RCC 7860 (cell line): ENCODE measurements at regions not wholly inside any gene's neighbourhood (a gene's known extent, or its start where the extent isn't known, plus 50 kb on each side); places are given as distances from the start of the nearest gene placed in this dataset.
"Not testable (repeated sequence)": the region's sequence is repeated elsewhere in the genome, so short reads cannot be mapped to it uniquely, and the experiment has no call there.

ENCODE experiments used
- DNase-seq: peaks from one replicate; pipeline ENCODE4 v3.0.0-alpha.2; 2015; ENCODE audit warnings: low spot score
- FAIRE-seq: peaks from 2 replicates; lab custom pipeline; 2012; peaks lifted over from hg19 to GRCh38; lab: Jason Lieb, UNC

GRCh38 chr19:31444931-31445330 lies 95.7 kb upstream of the TSHZ3 start:
- FAIRE-seq (no peak), DNase-seq (no peak)

- no peak for FAIRE-seq
- no peak for DNase-seq
These were observed 96.2 kb upstream of the TSHZ3 start for GRCh38 chr19:31445406-31445805.

- DNase-seq: peak; percentile 28
- no peak for FAIRE-seq
These were observed 99.0 kb upstream of the TSHZ3 start for GRCh38 chr19:31448221-31448657.

- DNase-seq (no peak), FAIRE-seq (no peak)
These were observed 100.1 kb upstream of the TSHZ3 start for GRCh38 chr19:31449379-31449778.

GRCh38 chr19:31450696-31451095 lies 101.5 kb upstream of the TSHZ3 start:
- DNase-seq: no peak
- no peak for FAIRE-seq

GRCh38 chr19:31451686-31452330 lies 102.6 kb upstream of the TSHZ3 start:
- DNase-seq (no peak), FAIRE-seq (no peak)

- FAIRE-seq: no peak
- DNase-seq: no peak
These were observed 110.2 kb upstream of the TSHZ3 start for GRCh38 chr19:31459430-31459829.

GRCh38 chr19:31461814-31462539 lies 112.7 kb upstream of the TSHZ3 start:
- no peak for DNase-seq
- FAIRE-seq: no peak

- FAIRE-seq (no peak), DNase-seq (no peak)
These were observed 121.1 kb upstream of the TSHZ3 start for GRCh38 chr19:31470229-31470939.

- no peak for DNase-seq
- FAIRE-seq: no peak
These were observed 121.7 kb upstream of the TSHZ3 start for GRCh38 chr19:31470952-31471351.

- FAIRE-seq (no peak), DNase-seq (no peak)
These were observed 129.0 kb upstream of the TSHZ3 start for GRCh38 chr19:31478241-31478640.

GRCh38 chr19:31483226-31483857 lies 134.1 kb upstream of the TSHZ3 start:
- FAIRE-seq (no peak), DNase-seq (no peak)

- DNase-seq, FAIRE-seq: not testable (repeated sequence)
These were observed 135.7 kb upstream of the TSHZ3 start for GRCh38 chr19:31484858-31485410.

- FAIRE-seq (no peak), DNase-seq (no peak)
These were observed 136.2 kb upstream of the TSHZ3 start for GRCh38 chr19:31485472-31485871.

GRCh38 chr19:31491242-31491641 lies 142.0 kb upstream of the TSHZ3 start:
- DNase-seq (no peak), FAIRE-seq (no peak)

GRCh38 chr19:31492050-31492449 lies 142.8 kb upstream of the TSHZ3 start:
- FAIRE-seq (no peak), DNase-seq (no peak)

- FAIRE-seq (no peak), DNase-seq (no peak)
These were observed 146.8 kb upstream of the TSHZ3 start for GRCh38 chr19:31496076-31496475.

GRCh38 chr19:31497709-31498108 lies 148.5 kb upstream of the TSHZ3 start:
- no peak for FAIRE-seq
- DNase-seq: no peak

GRCh38 chr19:31498781-31499180 lies 149.5 kb upstream of the TSHZ3 start:
- DNase-seq (no peak), FAIRE-seq (no peak)

- DNase-seq (no peak), FAIRE-seq (no peak)
These were observed 150.3 kb upstream of the TSHZ3 start for GRCh38 chr19:31499281-31500196.
